ENCODE measurements at regions not wholly inside any gene's neighbourhood (a gene's known extent, or its start where the extent isn't known, plus 50 kb on each side); places are given as distances from the start of the nearest gene placed in this dataset.

GRCh38 chr6:50128420-50129005, 78.8 kb upstream of the DEFB112 start:
- no peak for ATAC-seq (ENCODE audit: low read depth)
- Histone ChIP-seq H4K20me1 (ENCODE audit: insufficient read depth, low read length) (no peaks in the 10 kb centered on the region), H3K9me3 (ENCODE audit: control insufficient read depth, insufficient read depth, low read length) (no peaks in the 10 kb centered on the region), H4K91ac (ENCODE audit: insufficient read depth, low read depth, low read length) (no peak overlapping the region), H4K8ac (ENCODE audit: low read depth in 2 of 2, low read length in 2 of 2) (no peak overlapping the region), H3K9me1 (ENCODE audit: insufficient read depth, low read length) (no peaks in the 10 kb centered on the region), H2BK15ac (ENCODE audit: low read depth, low read length) (no peak overlapping the region), H2AK9ac (replicated peaks; ENCODE audit: low read depth, low read length, poor library complexity) (no peak overlapping the region), H3K4me3 (ENCODE audit: insufficient read depth, low read depth, low read length) (no peak overlapping the region), H4K5ac (ENCODE audit: low read depth, low read length) (no peak overlapping the region), H3K27ac (ENCODE audit: insufficient read depth, low read length) (no peak overlapping the region), H2BK5ac (ENCODE audit: low read depth, low read length, poor library complexity, severe bottlenecking) (no peak overlapping the region), H3K56ac (ENCODE audit: extremely low read depth, insufficient read depth, low read length) (no peak overlapping the region), H3K36me3 (ENCODE audit: control insufficient read depth, insufficient read depth, low read length) (no peaks in the 10 kb centered on the region), H2AK5ac (ENCODE audit: low read depth, low read length) (no peak overlapping the region), H3K23ac (ENCODE audit: low read depth, low read length) (no peak overlapping the region), H3K27me3 (ENCODE audit: control insufficient read depth, insufficient read depth, low read length) (no peaks in the 10 kb centered on the region), H3K14ac (replicated peaks; ENCODE audit: low read depth, low read length) (no peak overlapping the region), H2AFZ (replicated peaks; ENCODE audit: low read length, poor library complexity) (no peak overlapping the region), H3K79me1 (ENCODE audit: low read depth in 1 of 2, low read length in 2 of 2) (no peaks in the 10 kb centered on the region), H3K4me2 (ENCODE audit: low read depth, low read length) (no peak overlapping the region; the same call in 1 of the 2 replicates), H3K9ac (ENCODE audit: low read depth, low read length) (no peak overlapping the region), H3K18ac (ENCODE audit: low read depth, low read length) (no peak overlapping the region), H2BK120ac (ENCODE audit: low read depth, low read length) (no peak overlapping the region), H3K4ac (ENCODE audit: low read depth, low read length) (no peak overlapping the region), H3K4me1 (ENCODE audit: control insufficient read depth, insufficient read depth, low read length) (no peaks in the 10 kb centered on the region), H2BK20ac (ENCODE audit: low read depth, low read length) (no peak overlapping the region)
- dilution Hi-C loops (cut with HindIII; ENCODE audit: low sequenced_read_pairs, unreplicated experiment) (no loop called here), intact Hi-C loops (cut with micrococcal nuclease) (loop anchor here (1.0 to 10.0 kb wide), 3 partner anchors 474 to 1896 kb away; no protein-coding TSS in a partner anchor), in situ Hi-C loops (cut with MboI; ENCODE audit: low sequenced_read_pairs) (no loop called here)
- peak; percentile 24 for DNase-seq
- POLR2A ChIA-PET (ENCODE audit: unreplicated experiment), result no interaction called here
- TF ChIP-seq CTCF (conservative IDR thresholded peaks at IDR 0.05; ENCODE audit: low read depth, low read length) (peak; percentile 54), RCOR1 (IDR thresholded peaks at IDR 0.05; ENCODE audit: insufficient replicate concordance, low read length) (no peak), RAD21 (IDR thresholded peaks at IDR 0.05; ENCODE audit: low read length) (peak; percentile 51)
- no CpG with 5 or more reads among the region's 2 CpGs for WGBS, 2 experiments (ENCODE audit: extremely low coverage in 2 of 2, insufficient read length in 1 of 2)
- CTCF ChIA-PET, result interaction anchor here (0.5 to 1.0 kb wide), 5 partner anchors 16 to 694 kb away, joined by 3 to 7 read pairs (median 4); no protein-coding TSS in a partner anchor
- no TSS peak for BruUV-seq (replicated peaks)
